D341Med (cell line): ENCODE measurements at regions not wholly inside any gene's neighbourhood (a gene's known extent, or its start where the extent isn't known, plus 50 kb on each side); places are given as distances from the start of the nearest gene placed in this dataset.
A peak's percentile ranks its signal among the peaks of the same experiment; 100 is the strongest.
"Not testable (repeated sequence)": the region's sequence is repeated elsewhere in the genome, so short reads cannot be mapped to it uniquely, and the experiment has no call there.

Experiments
- DNase-seq: peaks from one replicate; pipeline ENCODE4 v3.0.0; 2012; ENCODE audit warnings: low spot score

- no peak for DNase-seq
Measured at GRCh38 chr5:57396701-57397100, 85.9 kb downstream of the ACTBL2 start.

- DNase-seq: no peak
Measured at GRCh38 chr5:57394421-57395210, 88.0 kb downstream of the ACTBL2 start.

- no peak for DNase-seq
Measured at GRCh38 chr5:57386958-57387357, 95.7 kb downstream of the ACTBL2 start.

- DNase-seq: no peak
Measured at GRCh38 chr5:57383093-57383861, 99.3 kb downstream of the ACTBL2 start.

GRCh38 chr5:57382655-57383054 is 100.0 kb downstream of the ACTBL2 start:
- no peak for DNase-seq

- DNase-seq: no peak
Measured at GRCh38 chr5:57370376-57370775, 112.2 kb downstream of the ACTBL2 start.

GRCh38 chr5:57368010-57368409 is 114.6 kb downstream of the ACTBL2 start:
- no peak for DNase-seq

- DNase-seq: no peak
Measured at GRCh38 chr5:57366744-57367143, 115.9 kb downstream of the ACTBL2 start.

GRCh38 chr5:57362951-57363350 is 119.7 kb downstream of the ACTBL2 start:
- DNase-seq: no peak

GRCh38 chr5:57360871-57361270 is 121.7 kb downstream of the ACTBL2 start:
- no peak for DNase-seq

GRCh38 chr5:57358796-57359592 is 123.6 kb downstream of the ACTBL2 start:
- DNase-seq: no peak

GRCh38 chr5:57356850-57357249 is 125.8 kb downstream of the ACTBL2 start:
- DNase-seq: not testable (repeated sequence)

- DNase-seq: no peak
Measured at GRCh38 chr5:57349214-57349613, 133.4 kb downstream of the ACTBL2 start.

GRCh38 chr5:57348376-57349140 is 134.1 kb downstream of the ACTBL2 start:
- no peak for DNase-seq

- no peak for DNase-seq
Measured at GRCh38 chr5:57346328-57346727, 136.3 kb downstream of the ACTBL2 start.

- no peak for DNase-seq
Measured at GRCh38 chr5:57341380-57341979, 141.1 kb downstream of the ACTBL2 start.

- DNase-seq: no peak
Measured at GRCh38 chr5:57340681-57341080, 141.9 kb downstream of the ACTBL2 start.

GRCh38 chr5:57339521-57339920 is 143.1 kb downstream of the ACTBL2 start:
- DNase-seq: no peak

- no peak for DNase-seq
Measured at GRCh38 chr5:57338868-57339340, 143.7 kb downstream of the ACTBL2 start.

- peak; percentile 38 for DNase-seq
Measured at GRCh38 chr5:57338068-57338867, 144.3 kb downstream of the ACTBL2 start.
